HG03064 (cell line): ENCODE measurements at regions not wholly inside any gene's neighbourhood (a gene's known extent, or its start where the extent isn't known, plus 50 kb on each side); places are given as distances from the start of the nearest gene placed in this dataset.

ENCODE experiments used
- ATAC-seq: cut with Tn5 transposase; IDR thresholded peaks from one replicate; pipeline ENCODE4 v1.9.1; 2021; ENCODE audit warnings: low read depth; ENCODE audit not compliant: unreplicated experiment

DNA sequence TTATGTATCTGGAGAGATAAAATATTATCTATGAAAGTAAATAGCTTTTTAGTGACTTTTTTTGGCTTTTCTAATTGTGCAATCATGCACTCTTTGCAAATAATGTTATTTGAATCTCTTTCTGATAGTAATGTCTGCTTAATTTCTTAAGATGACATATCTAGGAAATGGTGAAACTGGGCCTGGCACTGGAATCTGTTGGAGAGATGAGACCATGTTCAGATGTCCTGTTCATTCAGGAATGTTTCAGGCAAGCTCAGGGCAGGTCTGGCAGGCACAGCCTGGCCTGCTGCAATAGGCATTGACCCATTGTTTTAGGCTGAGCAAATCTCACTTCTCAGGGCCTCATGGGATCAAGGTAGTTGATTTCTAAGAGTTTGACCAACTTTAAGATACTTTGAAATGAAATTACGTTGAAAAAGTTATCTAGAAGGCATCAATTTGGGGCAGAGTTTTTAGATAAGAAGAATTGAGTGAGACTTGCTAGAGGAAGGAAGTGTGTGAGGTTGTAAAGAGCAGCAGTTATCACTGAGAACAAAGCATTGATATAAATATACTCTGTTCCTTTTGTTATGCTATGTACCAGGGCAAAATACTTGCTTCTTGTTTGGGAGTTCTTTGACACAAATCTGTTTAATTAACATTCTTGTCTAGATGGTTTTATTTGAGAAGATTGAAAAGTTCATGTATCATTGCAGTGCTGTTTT lies 133.0 kb upstream of the LEF1 start:
- no peak for ATAC-seq

GRCh38 chr4:108297605-108298004 lies 128.9 kb upstream of the LEF1 start:
- no peak for ATAC-seq

GRCh38 chr4:108292229-108292628 lies 123.5 kb upstream of the LEF1 start:
- no peak for ATAC-seq

DNA sequence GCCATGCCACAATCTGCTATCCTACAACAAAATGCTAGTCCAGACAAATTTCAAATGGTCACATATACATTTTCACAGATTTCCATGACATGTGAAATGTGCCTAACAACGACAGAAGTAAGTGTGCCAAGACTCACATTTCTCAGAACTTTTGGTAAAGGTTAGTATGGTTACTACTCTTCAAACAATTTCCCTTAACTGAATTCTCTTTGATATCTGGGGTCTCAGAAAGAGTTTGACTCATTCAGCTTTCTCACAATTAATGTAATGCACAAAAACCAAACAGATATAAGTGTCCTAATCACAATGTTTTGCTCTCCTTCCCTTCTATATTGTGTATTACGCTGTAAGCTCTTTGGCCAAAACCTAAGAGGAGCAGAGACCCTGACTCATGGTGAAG lies 122.4 kb upstream of the LEF1 start:
- ATAC-seq = no peak

GRCh38 chr4:108287834-108288413 lies 119.2 kb upstream of the LEF1 start:
- no peak for ATAC-seq

- no peak for ATAC-seq
These were observed 111.3 kb upstream of the LEF1 start for GRCh38 chr4:108280072-108280471.

DNA sequence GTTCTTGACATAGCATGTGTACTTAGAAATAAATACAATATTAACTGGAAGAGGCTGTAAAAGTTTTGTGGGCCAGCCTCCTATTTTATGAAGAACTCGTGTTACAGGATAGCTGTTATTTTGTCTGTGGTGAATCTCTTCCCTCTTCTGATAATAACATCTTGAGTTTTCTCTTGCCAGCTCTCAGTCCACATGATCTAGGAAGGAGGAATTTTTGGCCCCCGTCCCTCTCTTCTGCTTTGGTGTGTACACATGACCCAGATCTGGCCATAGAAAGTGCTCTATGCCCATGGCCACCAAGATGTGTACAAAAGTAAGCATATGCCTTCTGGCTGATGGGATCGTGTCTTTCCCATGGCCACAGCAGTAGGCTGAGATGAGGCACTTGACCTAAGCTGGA lies 108.0 kb upstream of the LEF1 start:
- no peak for ATAC-seq

DNA sequence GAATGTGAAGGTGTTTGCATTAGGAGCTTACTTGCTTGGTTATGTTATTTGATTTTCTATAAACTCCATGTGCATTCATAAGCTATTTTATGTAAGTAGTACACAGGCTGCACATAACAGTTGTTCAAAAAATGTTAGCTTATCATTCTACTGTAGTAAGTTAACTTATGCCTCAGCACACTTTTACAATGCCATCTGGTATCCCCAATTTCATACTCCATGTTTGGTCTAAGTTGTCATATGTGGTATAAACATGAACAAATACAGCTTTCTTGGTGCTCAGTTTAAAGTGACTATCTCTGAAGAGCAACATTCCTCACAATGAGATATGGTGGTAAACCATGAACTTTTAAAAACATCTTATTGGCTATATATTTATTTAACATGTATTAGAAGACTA lies 104.3 kb upstream of the LEF1 start:
- ATAC-seq = no peak

GRCh38 chr4:108272561-108272960 lies 103.8 kb upstream of the LEF1 start:
- ATAC-seq = no peak

- no peak for ATAC-seq
These were observed 103.3 kb upstream of the LEF1 start for GRCh38 chr4:108272046-108272445.

DNA sequence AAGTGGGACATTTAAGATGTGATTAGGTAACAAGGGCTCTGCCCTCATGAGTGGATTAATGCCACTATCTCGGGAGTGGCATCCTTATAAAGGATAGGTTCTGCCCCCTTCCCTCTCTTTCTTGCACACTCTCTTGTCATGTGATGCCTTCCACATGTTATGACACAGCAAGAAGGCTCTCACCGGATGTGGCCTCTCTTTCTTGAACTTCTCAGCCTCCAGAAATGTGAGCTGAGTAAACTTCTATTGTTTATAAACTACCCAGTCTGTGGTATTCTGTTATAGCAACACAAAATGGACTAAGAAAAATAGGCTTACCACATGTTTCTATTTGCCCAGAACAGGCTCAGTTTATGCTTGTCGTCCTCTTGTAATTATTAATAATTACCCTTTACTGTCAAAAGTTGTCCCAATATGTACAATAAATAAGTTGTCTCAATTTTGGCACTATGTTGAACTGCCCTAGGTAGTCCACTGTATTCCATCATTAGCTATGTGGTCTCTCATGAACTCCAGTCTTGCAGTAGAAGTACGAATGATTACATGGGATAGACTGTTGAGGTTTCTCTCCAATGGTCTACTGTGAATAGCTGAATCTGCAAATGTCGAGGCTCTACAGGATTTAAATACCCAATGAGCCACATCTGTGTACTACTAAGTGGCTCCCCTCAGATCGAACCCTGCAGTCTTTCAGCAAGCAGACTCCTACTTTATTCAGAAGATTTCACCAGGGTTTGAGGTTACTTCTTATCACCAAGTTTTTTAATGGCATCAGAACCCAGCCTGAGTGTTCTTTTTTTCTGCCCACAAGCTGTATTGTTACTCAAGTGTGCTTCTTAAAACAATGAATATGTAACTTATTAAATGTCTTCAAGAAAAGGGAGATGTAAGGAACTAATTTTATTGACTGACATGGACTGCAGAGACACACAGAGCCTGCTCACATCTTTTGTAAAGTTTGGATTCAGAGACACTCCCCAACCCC lies 102.0 kb upstream of the LEF1 start:
- ATAC-seq = no peak

DNA sequence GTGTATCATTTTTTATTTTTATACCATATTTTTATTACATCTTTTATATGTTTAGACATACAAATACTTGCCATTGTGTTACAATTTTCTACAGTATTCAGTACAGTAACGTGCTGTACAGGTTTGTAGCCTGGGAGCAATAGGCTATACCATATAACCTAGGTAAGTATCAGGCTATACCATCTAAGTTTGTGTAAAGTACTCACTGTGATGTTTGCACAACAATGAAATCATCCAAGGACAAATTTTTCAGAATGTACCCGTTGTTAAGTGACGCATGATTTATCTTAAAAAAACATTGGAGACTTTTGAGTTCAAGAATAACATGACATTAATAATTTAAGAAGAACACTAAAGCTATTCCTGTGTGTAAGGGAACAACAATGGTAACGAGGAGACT lies 96.0 kb upstream of the LEF1 start:
- no peak for ATAC-seq

- ATAC-seq = no peak
These were observed 94.3 kb upstream of the LEF1 start for GRCh38 chr4:108263057-108263456.

- ATAC-seq = no peak
These were observed 92.3 kb upstream of the LEF1 start for GRCh38 chr4:108261026-108261425.

- ATAC-seq = no peak
These were observed 87.8 kb upstream of the LEF1 start for GRCh38 chr4:108256538-108256937.

GRCh38 chr4:108255203-108255747 lies 86.5 kb upstream of the LEF1 start:
- no peak for ATAC-seq

- ATAC-seq = no peak
These were observed 80.7 kb upstream of the LEF1 start for GRCh38 chr4:108249397-108249796.

- no peak for ATAC-seq
These were observed 78.8 kb upstream of the LEF1 start for GRCh38 chr4:108247387-108248049.

- no peak for ATAC-seq
These were observed 75.9 kb upstream of the LEF1 start for GRCh38 chr4:108244606-108245005.

DNA sequence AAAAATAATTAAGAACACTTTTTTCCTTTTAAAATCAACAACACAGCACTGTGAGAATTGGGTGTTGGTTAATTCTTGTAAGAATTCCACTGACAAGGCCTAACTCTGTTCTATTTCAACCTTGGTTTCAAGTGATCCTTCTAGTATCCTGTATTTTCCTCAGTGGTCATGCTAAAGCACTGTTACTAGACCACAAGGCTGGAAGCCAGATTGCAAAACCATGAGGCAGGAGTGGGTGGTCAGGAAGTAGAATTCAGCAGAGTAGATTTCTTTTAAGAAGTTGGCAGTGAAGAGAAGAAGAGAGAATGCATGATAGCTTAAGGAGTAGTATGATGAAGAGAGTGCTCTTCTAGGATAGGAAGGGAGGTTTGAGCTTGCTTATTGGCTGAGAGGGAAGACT lies 71.6 kb upstream of the LEF1 start:
- no peak for ATAC-seq

DNA sequence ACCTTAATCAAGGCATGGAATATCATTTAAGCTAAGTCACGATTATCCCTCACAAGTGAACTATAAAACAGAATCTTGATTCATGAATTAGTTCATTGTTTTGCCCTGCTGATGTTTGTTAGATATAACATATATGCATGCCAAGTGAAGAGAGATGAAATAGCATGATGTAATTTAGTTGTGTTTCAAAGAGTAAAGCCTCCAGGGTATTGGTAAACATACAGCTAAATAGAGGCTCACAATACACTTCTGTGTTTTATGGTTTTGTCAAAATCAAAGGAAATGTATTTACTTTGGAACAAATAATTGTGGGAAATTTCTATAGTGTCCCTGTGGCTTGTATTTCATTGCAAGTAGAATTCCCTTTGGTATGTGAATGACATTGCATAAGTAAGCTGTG lies 69.0 kb upstream of the LEF1 start:
- ATAC-seq = no peak
